HFFc6 (cell line): ENCODE measurements at regions not wholly inside any gene's neighbourhood (a gene's known extent, or its start where the extent isn't known, plus 50 kb on each side); places are given as distances from the start of the nearest gene placed in this dataset.

ENCODE experiments used
- DNase-seq: peaks from one replicate; pipeline ENCODE4 v3.0.0-alpha.2; 2018
- H3K27ac Mint-ChIP-seq: 2 replicates; pipeline ENCODE4 v1.8.0; 2020; ENCODE audit warnings: mild to moderate bottlenecking, mixed read lengths
- H3K27me3 Mint-ChIP-seq: 2 replicates; pipeline ENCODE4 v1.8.0; 2021; ENCODE audit warnings: mild to moderate bottlenecking, moderate library complexity, mixed read lengths; ENCODE audit not compliant: insufficient read depth
- H3K36me3 Mint-ChIP-seq: 2 replicates; pipeline ENCODE4 v1.8.0; 2021; ENCODE audit warnings: low read depth, mixed read lengths
- H3K4me1 Mint-ChIP-seq: 2 replicates; pipeline ENCODE4 v1.8.0; 2020; ENCODE audit warnings: low read depth, mixed read lengths
- H3K4me3 Mint-ChIP-seq: 2 replicates; pipeline ENCODE4 v1.8.0; 2020; ENCODE audit warnings: mild to moderate bottlenecking, moderate library complexity, mixed read lengths
- H3K9me3 Mint-ChIP-seq: 2 replicates; pipeline ENCODE4 v1.8.0; 2020; ENCODE audit warnings: mild to moderate bottlenecking, mixed read lengths
- TF ChIP-seq, protein P1 (sequence below): fragments of 200-600 bp; sonication (generic); IDR thresholded peaks from 2 replicates; pipeline ENCODE4 v1.5.0; 2021; ENCODE audit warnings: antibody characterized with exemption, mild to moderate bottlenecking

DNA sequence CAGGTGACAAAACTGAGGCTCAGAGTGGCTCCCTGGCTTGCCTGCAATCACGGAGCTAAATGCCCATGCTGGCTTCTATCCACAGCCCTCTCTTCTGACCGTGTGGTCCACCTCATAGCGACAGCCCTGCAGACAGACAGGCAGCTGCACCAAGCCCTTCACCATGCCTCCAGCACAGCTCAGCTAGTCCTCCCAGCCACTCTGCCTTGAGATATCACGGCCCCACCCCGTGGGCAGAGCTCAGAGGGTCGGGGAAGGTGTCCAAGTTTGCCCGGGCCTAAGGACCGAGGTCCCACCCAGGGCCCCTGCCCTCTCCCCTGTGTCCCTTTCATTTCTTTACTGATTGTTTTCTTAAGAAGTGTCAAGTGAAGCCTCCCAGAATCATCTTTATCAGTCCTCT lies 128.2 kb upstream of the GLI2 start:
- Mint-ChIP-seq H3K27me3 (no peaks in the 10 kb centered on the region; the same call in 1 of the 2 replicates), H3K9me3 (no peaks in the 10 kb centered on the region), H3K36me3 (0 out of 2 replicates have a peak, but pooled peaks cover 5% of the 10 kb centered on the region), H3K4me1 (peaks cover 45% of the 10 kb centered on the region), H3K27ac (no peak overlapping the region), H3K4me3 (no peak overlapping the region)
- TF ChIP-seq, protein P1, sequence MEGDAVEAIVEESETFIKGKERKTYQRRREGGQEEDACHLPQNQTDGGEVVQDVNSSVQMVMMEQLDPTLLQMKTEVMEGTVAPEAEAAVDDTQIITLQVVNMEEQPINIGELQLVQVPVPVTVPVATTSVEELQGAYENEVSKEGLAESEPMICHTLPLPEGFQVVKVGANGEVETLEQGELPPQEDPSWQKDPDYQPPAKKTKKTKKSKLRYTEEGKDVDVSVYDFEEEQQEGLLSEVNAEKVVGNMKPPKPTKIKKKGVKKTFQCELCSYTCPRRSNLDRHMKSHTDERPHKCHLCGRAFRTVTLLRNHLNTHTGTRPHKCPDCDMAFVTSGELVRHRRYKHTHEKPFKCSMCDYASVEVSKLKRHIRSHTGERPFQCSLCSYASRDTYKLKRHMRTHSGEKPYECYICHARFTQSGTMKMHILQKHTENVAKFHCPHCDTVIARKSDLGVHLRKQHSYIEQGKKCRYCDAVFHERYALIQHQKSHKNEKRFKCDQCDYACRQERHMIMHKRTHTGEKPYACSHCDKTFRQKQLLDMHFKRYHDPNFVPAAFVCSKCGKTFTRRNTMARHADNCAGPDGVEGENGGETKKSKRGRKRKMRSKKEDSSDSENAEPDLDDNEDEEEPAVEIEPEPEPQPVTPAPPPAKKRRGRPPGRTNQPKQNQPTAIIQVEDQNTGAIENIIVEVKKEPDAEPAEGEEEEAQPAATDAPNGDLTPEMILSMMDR = no peak
- no peak for DNase-seq

DNA sequence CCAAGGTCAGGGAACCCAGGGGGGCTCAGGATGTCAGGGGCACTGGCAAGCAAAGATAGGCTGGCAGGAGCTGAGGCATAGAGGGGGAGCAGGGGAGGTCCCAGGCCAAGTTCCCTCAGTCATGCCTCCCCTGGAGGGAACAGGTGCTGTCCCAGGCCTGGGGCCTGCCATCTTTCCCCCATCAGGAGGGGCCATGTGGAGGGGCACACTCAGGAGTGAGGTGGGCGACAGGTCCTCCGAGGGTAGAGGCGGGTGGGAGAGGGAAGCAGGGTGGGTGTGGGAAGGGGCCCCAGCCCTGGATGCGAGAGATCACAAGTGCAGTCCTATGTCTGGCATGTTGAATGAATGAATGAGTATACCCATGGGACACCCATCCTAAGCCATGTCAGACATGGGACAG lies 127.7 kb upstream of the GLI2 start:
- peaks cover 50% of the 10 kb centered on the region for H3K4me1 Mint-ChIP-seq
- no peak for DNase-seq

DNA sequence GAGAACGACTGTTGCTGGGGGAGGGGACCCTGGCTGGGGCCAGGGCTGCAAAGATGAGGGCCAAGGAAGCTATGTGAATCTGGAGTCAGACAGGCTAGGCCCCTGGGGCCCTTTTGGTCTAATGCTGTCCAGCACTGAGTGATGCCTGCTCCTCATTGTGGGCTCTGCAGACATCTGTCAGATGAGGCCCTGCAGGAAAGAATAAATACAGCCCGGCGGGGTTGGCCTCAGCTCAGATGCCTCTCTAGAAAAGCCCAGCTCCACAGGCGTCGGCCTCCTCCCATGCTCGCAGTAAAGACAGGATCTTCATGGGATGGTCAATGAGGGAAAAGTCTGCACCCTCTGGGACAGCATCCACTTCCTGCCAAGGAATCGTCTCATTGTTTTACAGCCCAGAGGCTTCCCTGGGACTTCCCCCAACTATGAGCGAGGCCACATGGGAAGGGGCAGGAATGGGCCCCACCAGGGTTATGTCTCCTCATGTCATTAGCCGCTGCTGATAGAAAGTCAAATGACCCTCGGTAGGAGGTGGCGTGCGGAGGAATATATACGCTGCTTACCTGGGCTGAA lies 125.8 kb upstream of the GLI2 start:
- no peaks in the 10 kb centered on the region for H3K9me3 Mint-ChIP-seq
- H3K4me1 Mint-ChIP-seq = peaks cover 54% of the 10 kb centered on the region
- peaks cover 2% of the 10 kb centered on the region; the same call in 1 of the 2 replicates for H3K27me3 Mint-ChIP-seq
- H3K4me3 Mint-ChIP-seq = no peak overlapping the region
- no peak overlapping the region for H3K27ac Mint-ChIP-seq
- DNase-seq = no peak
- TF ChIP-seq, protein P1 = no peak
- no peaks in the 10 kb centered on the region for H3K36me3 Mint-ChIP-seq

More for the DNA sequence above, 127.7 kb upstream of the GLI2 start:
- H3K4me3 Mint-ChIP-seq = no peak overlapping the region
- H3K27ac Mint-ChIP-seq = no peak overlapping the region
- H3K27me3 Mint-ChIP-seq = no peaks in the 10 kb centered on the region; the same call in 1 of the 2 replicates
- 0 out of 2 replicates have a peak, but pooled peaks cover 5% of the 10 kb centered on the region for H3K36me3 Mint-ChIP-seq
- H3K9me3 Mint-ChIP-seq = no peaks in the 10 kb centered on the region
- TF ChIP-seq, protein P1 = no peak

DNA sequence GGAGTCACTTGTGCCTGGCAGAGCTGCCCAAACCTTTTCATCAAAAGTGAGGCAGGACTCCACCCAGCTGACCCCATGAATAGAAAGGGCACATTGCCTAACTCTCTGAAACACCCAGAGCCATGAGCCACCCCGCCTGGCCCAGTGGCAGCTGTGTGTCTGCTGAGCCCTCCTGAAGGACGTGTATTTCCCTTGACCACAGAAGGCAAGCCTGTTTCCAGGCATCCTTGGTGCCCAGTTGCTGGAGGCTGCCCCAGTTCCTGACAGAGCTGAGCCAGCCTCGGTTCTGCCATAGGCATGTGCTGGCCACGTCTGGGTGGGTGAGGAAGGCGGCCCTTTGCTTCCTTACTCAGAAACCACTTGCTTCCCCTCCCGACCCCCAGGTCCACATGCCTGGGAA lies 124.7 kb upstream of the GLI2 start:
- H3K27ac Mint-ChIP-seq = no peak overlapping the region
- DNase-seq = no peak
- no peaks in the 10 kb centered on the region for H3K36me3 Mint-ChIP-seq
- H3K9me3 Mint-ChIP-seq = no peaks in the 10 kb centered on the region
- no peak overlapping the region for H3K4me3 Mint-ChIP-seq
- TF ChIP-seq, protein P1 = no peak
- peaks cover 2% of the 10 kb centered on the region; the same call in 1 of the 2 replicates for H3K27me3 Mint-ChIP-seq
- peaks cover 54% of the 10 kb centered on the region for H3K4me1 Mint-ChIP-seq

DNA sequence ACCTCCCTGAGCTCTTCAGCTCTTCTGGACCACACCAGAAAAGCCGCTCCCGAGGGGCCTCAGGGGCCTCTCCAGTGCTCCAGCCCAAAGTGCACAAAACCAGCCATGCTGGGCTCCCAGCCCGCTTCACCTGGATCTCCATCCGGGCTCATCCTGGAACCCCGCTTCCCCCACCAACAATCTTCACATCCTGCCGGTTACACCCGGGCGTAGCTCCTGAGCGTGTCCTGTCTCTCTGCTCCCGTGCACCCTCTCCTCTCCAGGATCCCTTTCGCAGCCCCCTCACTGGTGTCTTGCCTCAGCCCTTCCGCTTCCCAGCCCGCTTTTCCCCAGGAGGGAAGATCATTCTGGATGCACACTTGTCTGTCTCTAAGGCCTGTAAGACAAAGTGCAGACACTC lies 123.7 kb upstream of the GLI2 start:
- TF ChIP-seq, protein P1 = no peak
- Mint-ChIP-seq H3K36me3 (no peaks in the 10 kb centered on the region), H3K4me1 (peaks cover 58% of the 10 kb centered on the region), H3K4me3 (no peak overlapping the region), H3K27me3 (peaks cover 2% of the 10 kb centered on the region; the same call in 1 of the 2 replicates), H3K27ac (peak overlapping the region; percentile 99), H3K9me3 (no peaks in the 10 kb centered on the region)
- DNase-seq = no peak
